Common myeloid progenitor, CD34-positive (primary cell): ENCODE measurements at regions not wholly inside any gene's neighbourhood (a gene's known extent, or its start where the extent isn't known, plus 50 kb on each side); places are given as distances from the start of the nearest gene placed in this dataset.

Experiments
- CTCF ChIA-PET: fragments of 350-600 bp; sonication (Branson Sonifier 250); formaldehyde crosslinking; loops from one replicate; lab custom pipeline; 2021; ENCODE audit warnings: antibody characterized with exemption; lab: Charles Lee
- POLR2A ChIA-PET: fragments of 350-600 bp; sonication (Branson Sonifier 250); formaldehyde crosslinking; loops from one replicate; lab custom pipeline; 2021; ENCODE audit warnings: antibody characterized with exemption; lab: Charles Lee
- DNase-seq, 3 donors: peaks; one replicate each; pipeline versions ENCODE4 v3.0.0 to v3.0.0-alpha.2; 2013
- H3K27ac ChIP-seq, 2 experiments: 1 replicate in 1 of 2; 2 replicates in 1 of 2; pipeline ENCODE4 v1.7.0; 2013; ENCODE audit warnings: inconsistent platforms in 2 of 2, low read length in 2 of 2, mild to moderate bottlenecking in 2 of 2, low read depth in 1 of 2, moderate library complexity in 1 of 2; ENCODE audit not compliant: severe bottlenecking in 2 of 2, insufficient read depth in 1 of 2, poor library complexity in 1 of 2
- H3K27me3 ChIP-seq, 5 experiments: replicated peaks in 2 of 5; 1 replicate in 3 of 5; 2 replicates in 2 of 5; pipeline versions ENCODE4 v1.6.1 to v1.7.0; 2013; ENCODE audit warnings: low read length in 4 of 5, mild to moderate bottlenecking in 2 of 5, moderate library complexity in 2 of 5, inconsistent platforms in 1 of 5; ENCODE audit not compliant: insufficient read depth in 5 of 5, control insufficient read depth in 4 of 5
- H3K36me3 ChIP-seq, 4 experiments: 1 replicate in 2 of 4; 2 replicates in 2 of 4; pipeline versions ENCODE4 v1.6.1 to v1.7.0; 2013; ENCODE audit warnings: low read length in 3 of 4, control low read depth in 1 of 4, mild to moderate bottlenecking in 1 of 4; ENCODE audit not compliant: control insufficient read depth in 4 of 4, insufficient read depth in 4 of 4
- H3K4me1 ChIP-seq, 4 experiments: 1 replicate in 3 of 4; 2 replicates in 1 of 4; pipeline versions ENCODE4 v1.6.1 to v1.7.1; 2013; ENCODE audit warnings: low read length in 3 of 4, mild to moderate bottlenecking in 3 of 4, control low read depth in 1 of 4, inconsistent platforms in 1 of 4, moderate library complexity in 1 of 4; ENCODE audit not compliant: control insufficient read depth in 4 of 4, insufficient read depth in 4 of 4; ENCODE audit errors: control extremely low read depth in 1 of 4
- H3K4me3 ChIP-seq, 7 experiments: 1 replicate in 4 of 7; 2 replicates in 3 of 7; pipeline versions ENCODE4 v1.5.1 to v1.7.0; 2013; ENCODE audit warnings: mild to moderate bottlenecking in 7 of 7, low read length in 6 of 7, moderate library complexity in 6 of 7, inconsistent platforms in 2 of 7, low read depth in 2 of 7, control low read depth in 1 of 7; ENCODE audit not compliant: insufficient read depth in 4 of 7, control insufficient read depth in 1 of 7; ENCODE audit errors: extremely low read depth in 1 of 7
- H3K9me3 ChIP-seq, 5 experiments: 1 replicate in 4 of 5; 2 replicates in 1 of 5; pipeline versions ENCODE4 v1.6.1 to v1.7.1; 2013; ENCODE audit warnings: low read length in 4 of 5, mild to moderate bottlenecking in 2 of 5, inconsistent platforms in 1 of 5, low read depth in 1 of 5, moderate library complexity in 1 of 5; ENCODE audit not compliant: control insufficient read depth in 4 of 5, insufficient read depth in 2 of 5; ENCODE audit errors: control extremely low read depth in 1 of 5
- WGBS: methylation state at CpG from one replicate; pipeline ENCODE4 v1.1.5; 2013; ENCODE audit not compliant: insufficient coverage; 5-methylcytosine and 5-hydroxymethylcytosine counted together

GRCh38 chr7:19421861-19422260 lies 276.6 kb upstream of the FERD3L start:
- H3K27me3 ChIP-seq: no peaks in the 10 kb centered on the region
- no peak for DNase-seq
- no CpG with 5 or more reads among the region's 1 CpG for WGBS
- H3K27ac ChIP-seq: no peak overlapping the region
- peaks cover 0 to 4% (median 0%) of the 10 kb centered on the region in 5 experiments for H3K9me3 ChIP-seq
- H3K4me3 ChIP-seq: no peak overlapping the region
- H3K36me3 ChIP-seq: no peaks in the 10 kb centered on the region
- ChIA-PET CTCF (no interaction called here), POLR2A (no interaction called here)
- H3K4me1 ChIP-seq: peaks cover 0 to 11% (median 2%) of the 10 kb centered on the region in 4 experiments

GRCh38 chr7:19417231-19417630 lies 272.0 kb upstream of the FERD3L start:
- no peak overlapping the region for H3K4me3 ChIP-seq
- POLR2A ChIA-PET: no interaction called here
- no peak overlapping the region for H3K27ac ChIP-seq
- H3K36me3 ChIP-seq: no peaks in the 10 kb centered on the region
- WGBS: 100% methylated on average over 2 of the region's 2 CpGs
- H3K27me3 ChIP-seq: no peaks in the 10 kb centered on the region
- peaks cover 0 to 11% (median 2%) of the 10 kb centered on the region in 4 experiments for H3K4me1 ChIP-seq
- peaks cover 0 to 4% (median 0%) of the 10 kb centered on the region in 5 experiments for H3K9me3 ChIP-seq
- DNase-seq: no peak
- CTCF ChIA-PET: interaction anchor here (0.7 kb wide), 1 partner anchor 13 kb away, joined by 3 read pairs; no protein-coding TSS in a partner anchor

- WGBS: 100% methylated on average over 1 of the region's 2 CpGs
- DNase-seq: no peak
- no peaks in the 10 kb centered on the region for H3K9me3 ChIP-seq
- H3K4me3 ChIP-seq: no peak overlapping the region
- CTCF ChIA-PET: no interaction called here
- H3K36me3 ChIP-seq: no peaks in the 10 kb centered on the region
- no peak overlapping the region for H3K27ac ChIP-seq
- no peaks in the 10 kb centered on the region for H3K4me1 ChIP-seq
- no peaks in the 10 kb centered on the region for H3K27me3 ChIP-seq
- POLR2A ChIA-PET: no interaction called here
Observed at GRCh38 chr7:19415123-19415522, 269.9 kb upstream of the FERD3L start.

GRCh38 chr7:19413443-19413965 lies 268.3 kb upstream of the FERD3L start:
- H3K27ac ChIP-seq: no peak overlapping the region
- ChIA-PET CTCF (no interaction called here), POLR2A (no interaction called here)
- no CpG with 5 or more reads among the region's 3 CpGs for WGBS
- H3K36me3 ChIP-seq: no peaks in the 10 kb centered on the region
- no peak overlapping the region for H3K4me3 ChIP-seq
- H3K27me3 ChIP-seq: no peaks in the 10 kb centered on the region
- no peak for DNase-seq
- H3K9me3 ChIP-seq: no peaks in the 10 kb centered on the region
- no peaks in the 10 kb centered on the region for H3K4me1 ChIP-seq

GRCh38 chr7:19410691-19411090 lies 265.5 kb upstream of the FERD3L start:
- H3K4me1 ChIP-seq: peaks cover 0 to under 1% (median under 1%) of the 10 kb centered on the region in 4 experiments
- H3K27ac ChIP-seq: no peak overlapping the region
- H3K27me3 ChIP-seq: peaks cover 0 to 3% (median 0%) of the 10 kb centered on the region in 5 experiments
- POLR2A ChIA-PET: no interaction called here
- CTCF ChIA-PET: no interaction called here
- WGBS: 100% methylated on average over 1 of the region's 3 CpGs
- no peaks in the 10 kb centered on the region for H3K9me3 ChIP-seq
- no peaks in the 10 kb centered on the region for H3K36me3 ChIP-seq
- H3K4me3 ChIP-seq: no peak overlapping the region
- no peak for DNase-seq

- no peak for DNase-seq
- Histone ChIP-seq H3K27me3 (peaks cover 0 to 3% (median 0%) of the 10 kb centered on the region in 5 experiments), H3K27ac (no peak overlapping the region), H3K9me3 (no peaks in the 10 kb centered on the region), H3K36me3 (no peaks in the 10 kb centered on the region), H3K4me1 (peaks cover 0 to 7% (median 6%) of the 10 kb centered on the region in 4 experiments), H3K4me3 (no peak overlapping the region)
- POLR2A ChIA-PET: no interaction called here
- CTCF ChIA-PET: no interaction called here
Observed at GRCh38 chr7:19410106-19410505, 264.9 kb upstream of the FERD3L start.

- H3K27ac ChIP-seq: no peak overlapping the region
- WGBS: 100% methylated on average over 1 of the region's 3 CpGs
- no peak for DNase-seq
- H3K36me3 ChIP-seq: no peaks in the 10 kb centered on the region
- peaks cover 0 to 12% (median 11%) of the 10 kb centered on the region in 4 experiments for H3K4me1 ChIP-seq
- ChIA-PET CTCF (no interaction called here), POLR2A (no interaction called here)
- peaks cover 0 to 3% (median 0%) of the 10 kb centered on the region in 5 experiments for H3K27me3 ChIP-seq
- H3K9me3 ChIP-seq: no peaks in the 10 kb centered on the region
- H3K4me3 ChIP-seq: no peak overlapping the region
Observed at GRCh38 chr7:19408706-19409220, 263.5 kb upstream of the FERD3L start.
